ENCODE measurements at regions not wholly inside any gene's neighbourhood (a gene's known extent, or its start where the extent isn't known, plus 50 kb on each side); places are given as distances from the start of the nearest gene placed in this dataset.

GRCh38 chr22:49271831-49272230 lies 555.8 kb downstream of the BRD1 start:
- no peak for DNase-seq

GRCh38 chr22:49271369-49271727 lies 556.3 kb downstream of the BRD1 start:
- DNase-seq, result no peak

GRCh38 chr22:49270595-49271368 lies 556.9 kb downstream of the BRD1 start:
- no peak for DNase-seq

GRCh38 chr22:49269928-49270327 lies 557.7 kb downstream of the BRD1 start:
- DNase-seq, result no peak

GRCh38 chr22:49269371-49269770 lies 558.3 kb downstream of the BRD1 start:
- DNase-seq, result no peak

GRCh38 chr22:49268924-49269323 lies 558.7 kb downstream of the BRD1 start:
- no peak for DNase-seq

GRCh38 chr22:49267996-49268395 lies 559.7 kb downstream of the BRD1 start:
- DNase-seq, result no peak

GRCh38 chr22:49266561-49267519 lies 560.8 kb downstream of the BRD1 start:
- DNase-seq, result no peak

- DNase-seq, result no peak
Measured at GRCh38 chr22:49264696-49265095, 563.0 kb downstream of the BRD1 start.

GRCh38 chr22:49263101-49263500 lies 564.6 kb downstream of the BRD1 start:
- no peak for DNase-seq

GRCh38 chr22:49262167-49262566 lies 565.5 kb downstream of the BRD1 start:
- no peak for DNase-seq

GRCh38 chr22:49261616-49262015 lies 566.1 kb downstream of the BRD1 start:
- DNase-seq, result no peak

GRCh38 chr22:49260681-49261580 lies 566.7 kb downstream of the BRD1 start:
- no peak for DNase-seq

- no peak for DNase-seq
Measured at GRCh38 chr22:49259839-49260615, 567.6 kb downstream of the BRD1 start.

GRCh38 chr22:49258107-49259010 lies 569.3 kb downstream of the BRD1 start:
- DNase-seq, result no peak

GRCh38 chr22:49257551-49257961 lies 570.1 kb downstream of the BRD1 start:
- DNase-seq, result no peak

GRCh38 chr22:49255741-49256318 lies 571.8 kb downstream of the BRD1 start:
- no peak for DNase-seq

GRCh38 chr22:49255154-49255553 lies 572.5 kb downstream of the BRD1 start:
- DNase-seq, result no peak

GRCh38 chr22:49253656-49254055 lies 574.0 kb downstream of the BRD1 start:
- DNase-seq, result no peak
